GM12892 (cell line): ENCODE measurements at regions not wholly inside any gene's neighbourhood (a gene's known extent, or its start where the extent isn't known, plus 50 kb on each side); places are given as distances from the start of the nearest gene placed in this dataset.
"Not testable (repeated sequence)": the region's sequence is repeated elsewhere in the genome, so short reads cannot be mapped to it uniquely, and the experiment has no call there.

ENCODE experiments used
- POLR2A ChIP-seq: IDR thresholded peaks from 2 replicates; pipeline ENCODE4 v1.6.1; 2011; ENCODE audit warnings: low read depth, low read length, control low read depth
- POLR2AphosphoS5 ChIP-seq: IDR thresholded peaks from 2 replicates; pipeline ENCODE4 v1.6.1; 2011; ENCODE audit warnings: low read depth, low read length, control low read depth
- TAF1 ChIP-seq: IDR thresholded peaks from 2 replicates; pipeline ENCODE4 v1.6.1; 2011; ENCODE audit warnings: low read depth, mild to moderate bottlenecking, control low read depth, low read length, borderline replicate concordance

DNA sequence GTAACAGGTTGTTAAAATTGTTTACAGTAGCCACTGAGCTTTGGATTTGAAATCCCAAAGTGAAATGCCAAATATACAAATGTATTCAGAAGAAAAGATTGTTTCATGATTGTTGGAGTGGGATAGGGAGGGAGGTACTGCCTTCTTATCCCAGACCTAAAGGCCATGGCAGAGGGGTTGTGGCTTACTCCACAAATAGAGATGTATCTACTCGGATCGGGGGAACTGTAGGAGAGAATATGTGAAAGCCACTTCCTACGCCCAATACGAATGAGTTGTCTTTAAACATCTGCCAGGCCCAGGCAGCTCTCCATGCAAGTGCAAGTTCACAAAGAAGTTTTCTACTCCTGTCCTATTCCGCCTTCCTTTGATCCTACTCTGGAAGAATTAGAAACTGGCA, 150.2 kb upstream of the PRSS12 start:
- not testable (repeated sequence) for TF ChIP-seq POLR2AphosphoS5, POLR2A, TAF1
